ENCODE measurements at regions not wholly inside any gene's neighbourhood (a gene's known extent, or its start where the extent isn't known, plus 50 kb on each side); places are given as distances from the start of the nearest gene placed in this dataset.

- TF ChIP-seq CTCF (IDR thresholded peaks at IDR 0.05) (no peak), ZFX (IDR thresholded peaks at IDR 0.05; ENCODE audit: borderline replicate concordance) (no peak)
These were observed 132.9 kb downstream of the HLX start for GRCh38 chr1:221012120-221012519.
